ENCODE measurements at regions not wholly inside any gene's neighbourhood (a gene's known extent, or its start where the extent isn't known, plus 50 kb on each side); places are given as distances from the start of the nearest gene placed in this dataset.
"Not testable (repeated sequence)": the region's sequence is repeated elsewhere in the genome, so short reads cannot be mapped to it uniquely, and the experiment has no call there.

DNA sequence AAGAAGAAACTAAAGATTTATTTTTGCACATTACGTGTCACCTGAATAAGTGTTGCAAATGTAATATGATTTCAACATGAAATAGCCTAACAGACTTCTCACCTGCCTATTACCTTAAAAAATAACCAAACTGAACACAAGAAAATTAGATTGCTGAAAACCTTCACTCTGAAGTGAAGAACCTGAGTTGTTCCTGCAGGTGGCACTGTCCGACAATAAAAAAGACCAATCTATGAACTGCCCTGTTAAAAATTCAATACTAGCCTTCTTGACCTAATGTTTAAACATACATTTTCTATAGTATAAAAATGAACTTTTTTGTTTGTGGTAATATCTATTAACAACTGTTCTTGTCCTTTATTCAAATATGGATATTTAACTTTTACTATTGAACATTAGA is 69.2 kb upstream of the PNPLA4 start:
- in situ Hi-C loops (cut with MboI; ENCODE audit: low pct_ligation_motif_present in 1 of 4, low pct_unique_long_range_greater_than_20kb in 1 of 4, low sequenced_read_pairs in 3 of 4), result loop anchor here (10.0 to 25.0 kb wide), 2 partner anchors 738 to 741 kb away; partner anchors contain the start of gene ANOS1 (in 4 of the 4)
- TF ChIP-seq, protein P1, sequence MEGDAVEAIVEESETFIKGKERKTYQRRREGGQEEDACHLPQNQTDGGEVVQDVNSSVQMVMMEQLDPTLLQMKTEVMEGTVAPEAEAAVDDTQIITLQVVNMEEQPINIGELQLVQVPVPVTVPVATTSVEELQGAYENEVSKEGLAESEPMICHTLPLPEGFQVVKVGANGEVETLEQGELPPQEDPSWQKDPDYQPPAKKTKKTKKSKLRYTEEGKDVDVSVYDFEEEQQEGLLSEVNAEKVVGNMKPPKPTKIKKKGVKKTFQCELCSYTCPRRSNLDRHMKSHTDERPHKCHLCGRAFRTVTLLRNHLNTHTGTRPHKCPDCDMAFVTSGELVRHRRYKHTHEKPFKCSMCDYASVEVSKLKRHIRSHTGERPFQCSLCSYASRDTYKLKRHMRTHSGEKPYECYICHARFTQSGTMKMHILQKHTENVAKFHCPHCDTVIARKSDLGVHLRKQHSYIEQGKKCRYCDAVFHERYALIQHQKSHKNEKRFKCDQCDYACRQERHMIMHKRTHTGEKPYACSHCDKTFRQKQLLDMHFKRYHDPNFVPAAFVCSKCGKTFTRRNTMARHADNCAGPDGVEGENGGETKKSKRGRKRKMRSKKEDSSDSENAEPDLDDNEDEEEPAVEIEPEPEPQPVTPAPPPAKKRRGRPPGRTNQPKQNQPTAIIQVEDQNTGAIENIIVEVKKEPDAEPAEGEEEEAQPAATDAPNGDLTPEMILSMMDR (IDR thresholded peaks at IDR 0.05), result peak; percentile 41 to 61 (median 49)
- TF ChIP-seq EP300 (IDR thresholded peaks at IDR 0.05; ENCODE audit: low read depth) (no peak), POLR2AphosphoS5 (IDR thresholded peaks at IDR 0.05) (no peak)
- peak; percentile 21 for DNase-seq

DNA sequence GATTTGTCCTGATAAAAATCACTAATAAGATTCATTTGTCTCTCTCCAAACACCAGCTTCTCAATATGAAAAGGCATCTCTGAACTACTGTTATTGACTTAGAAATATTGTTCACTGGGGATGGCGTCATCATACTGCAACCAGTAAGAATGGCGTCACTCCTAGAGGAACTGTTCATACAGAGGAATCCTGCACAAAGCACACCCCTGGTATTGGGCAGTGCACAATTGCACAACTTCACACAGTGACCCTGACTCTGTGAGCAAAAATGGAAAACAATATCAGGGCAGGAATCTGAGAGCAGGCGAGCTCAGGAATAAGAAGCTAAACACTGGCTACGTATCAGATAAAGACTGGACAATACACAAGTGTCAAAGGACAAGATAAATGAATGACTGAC is 66.7 kb upstream of the PNPLA4 start:
- no peak overlapping the region for H3K27ac ChIP-seq
- in situ Hi-C loops (cut with MboI; ENCODE audit: low pct_ligation_motif_present in 1 of 4, low pct_unique_long_range_greater_than_20kb in 1 of 4, low sequenced_read_pairs in 3 of 4), result loop anchor here (10.0 to 25.0 kb wide), 2 partner anchors 741 to 743 kb away; partner anchors contain the start of gene ANOS1 (in 4 of the 4)
- DNase-seq, result no peak
- no peaks in the 10 kb centered on the region for H3K27me3 ChIP-seq
- H3K9me3 ChIP-seq, result no peaks in the 10 kb centered on the region
- H3K36me3 ChIP-seq, result no peaks in the 10 kb centered on the region
- H3K4me1 ChIP-seq, result no peaks in the 10 kb centered on the region
- TF ChIP-seq POLR2A (IDR thresholded peaks at IDR 0.05) (no peak), EP300 (IDR thresholded peaks at IDR 0.05; ENCODE audit: low read depth) (no peak), POLR2AphosphoS5 (IDR thresholded peaks at IDR 0.05) (no peak)
- TF ChIP-seq, protein P1 (IDR thresholded peaks at IDR 0.05), result no peak
- no peak overlapping the region for H3K4me3 ChIP-seq
- WGBS, 2 donors (ENCODE audit: low coverage in 1 of 2), result 90 to 100% methylated on average over 2 to 4 of the region's 4 CpGs
- intact Hi-C loops (cut with DNase I; ENCODE audit: low total_unique reads), result no loop called here

More for the DNA sequence above, 69.2 kb upstream of the PNPLA4 start:
- H3K36me3 ChIP-seq, result no peaks in the 10 kb centered on the region
- no peak overlapping the region for H3K4me3 ChIP-seq
- H3K9me3 ChIP-seq, result no peaks in the 10 kb centered on the region
- 11 to 17% methylated on average over 2 of the region's 2 CpGs for WGBS, 2 donors (ENCODE audit: low coverage in 1 of 2)
- intact Hi-C loops (cut with DNase I; ENCODE audit: low total_unique reads), result loop anchor here (5.0 kb wide), 1 partner anchor 741 kb away; no protein-coding TSS in a partner anchor
- no peaks in the 10 kb centered on the region for H3K4me1 ChIP-seq
- H3K27ac ChIP-seq, result no peak overlapping the region
- H3K27me3 ChIP-seq, result no peaks in the 10 kb centered on the region

DNA sequence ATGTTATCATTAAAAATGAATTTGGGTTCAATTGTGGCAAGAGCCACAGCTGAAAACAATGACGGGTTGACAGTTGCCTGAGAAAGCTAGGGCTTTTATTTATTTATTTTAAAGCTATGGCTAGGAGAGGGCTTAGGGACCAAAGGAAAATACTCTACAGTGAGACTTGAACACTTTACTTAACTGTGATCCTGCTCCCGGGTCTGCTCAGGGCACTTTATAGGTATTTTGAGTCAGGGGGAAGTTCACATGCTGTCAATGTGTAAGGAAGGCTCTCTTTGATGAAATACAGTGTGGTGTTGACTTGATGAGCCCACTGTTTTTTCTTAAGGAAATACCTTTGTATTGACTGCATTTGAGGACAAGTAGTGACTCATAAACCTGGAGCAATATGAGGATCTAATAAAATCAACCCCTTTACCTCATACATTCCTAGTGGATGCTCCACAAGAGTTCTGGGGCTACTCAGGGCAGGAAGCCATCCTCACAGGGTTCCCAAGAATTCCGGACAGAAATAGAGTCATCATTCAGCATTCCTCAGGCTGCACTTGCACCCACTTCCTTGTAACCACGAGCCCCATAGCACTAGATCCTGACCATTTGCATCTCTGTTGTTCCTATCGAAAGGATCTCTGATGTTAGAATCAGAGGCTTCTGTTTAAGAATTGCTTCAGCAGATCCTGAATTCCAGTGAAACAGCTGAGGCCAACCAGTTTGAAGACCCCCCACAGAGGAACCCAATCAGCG is 61.0 kb upstream of the PNPLA4 start:
- in situ Hi-C loops (cut with MboI; ENCODE audit: low pct_ligation_motif_present in 1 of 4, low pct_unique_long_range_greater_than_20kb in 1 of 4, low sequenced_read_pairs in 3 of 4), result loop anchor here in 3 of 4 donors (25.0 kb wide), 1 partner anchor 749 kb away; the partner anchor contains the start of gene ANOS1 (in 3 of the 3)
- H3K27me3 ChIP-seq; H3K9me3 ChIP-seq; H3K36me3 ChIP-seq; intact Hi-C loops (cut with DNase I; ENCODE audit: low total_unique reads); H3K4me3 ChIP-seq; DNase-seq; H3K27ac ChIP-seq; H3K4me1 ChIP-seq: not testable (repeated sequence)
- 57 to 81% methylated on average over 1 to 6 of the region's 6 CpGs for WGBS, 2 donors (ENCODE audit: low coverage in 1 of 2)

DNA sequence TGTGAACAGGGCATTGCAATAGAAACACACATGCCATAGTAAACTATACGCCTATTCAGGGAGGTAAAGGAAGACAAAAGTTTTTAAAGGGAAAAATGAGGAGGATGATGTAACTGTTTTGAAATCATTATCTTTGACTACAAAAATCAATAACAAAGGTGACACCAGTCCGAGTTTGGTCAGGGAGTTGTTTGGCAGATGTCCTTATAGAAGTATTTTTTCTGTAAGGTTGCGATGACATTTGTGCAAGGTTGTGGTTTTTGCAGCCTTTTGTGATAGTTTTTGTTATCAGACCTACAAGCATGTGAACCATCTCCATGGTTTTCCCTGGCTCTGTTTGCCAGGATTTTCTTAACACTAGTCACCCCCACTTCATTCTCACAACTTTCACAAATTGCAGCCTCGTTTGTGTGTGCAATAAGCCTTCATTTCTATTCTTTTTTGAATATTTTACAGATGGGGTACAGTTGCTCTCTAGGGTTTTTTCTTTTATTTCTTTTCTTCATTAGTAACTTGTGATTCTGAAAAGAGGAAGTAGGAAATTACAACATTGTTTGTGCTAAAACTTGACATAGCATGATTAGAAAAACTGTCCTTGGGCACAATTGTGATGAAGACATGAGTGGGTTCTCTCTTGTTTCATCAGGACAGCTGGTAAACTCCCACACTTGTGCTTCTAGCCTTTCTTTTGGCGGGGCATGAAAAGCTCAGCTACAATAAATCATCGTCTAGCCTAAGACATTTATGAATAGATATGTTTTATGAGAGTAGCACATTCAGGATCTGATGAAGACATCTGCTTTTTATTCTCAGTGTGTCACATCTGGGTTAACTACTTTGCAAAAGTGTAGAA is 60.2 kb upstream of the PNPLA4 start:
- no peaks in the 10 kb centered on the region for H3K36me3 ChIP-seq
- no peaks in the 10 kb centered on the region for H3K9me3 ChIP-seq
- 57 to 79% methylated on average over 2 to 6 of the region's 6 CpGs for WGBS, 2 donors (ENCODE audit: low coverage in 1 of 2)
- no peak overlapping the region for H3K27ac ChIP-seq
- TF ChIP-seq EP300 (IDR thresholded peaks at IDR 0.05; ENCODE audit: low read depth), result no peak
- no peak for TF ChIP-seq POLR2AphosphoS5 (IDR thresholded peaks at IDR 0.05)
- no peak for TF ChIP-seq POLR2A (IDR thresholded peaks at IDR 0.05)
- TF ChIP-seq, protein P1 (IDR thresholded peaks at IDR 0.05), result no peak
- H3K4me1 ChIP-seq, result no peaks in the 10 kb centered on the region
- H3K27me3 ChIP-seq, result no peaks in the 10 kb centered on the region
- no peak overlapping the region for H3K4me3 ChIP-seq
- in situ Hi-C loops (cut with MboI; ENCODE audit: low pct_ligation_motif_present in 1 of 4, low pct_unique_long_range_greater_than_20kb in 1 of 4, low sequenced_read_pairs in 3 of 4), result loop anchor here in 3 of 4 donors (25.0 kb wide), 1 partner anchor 750 kb away; the partner anchor contains the start of gene ANOS1 (in 3 of the 3)
- DNase-seq, result no peak
- intact Hi-C loops (cut with DNase I; ENCODE audit: low total_unique reads), result no loop called here

DNA sequence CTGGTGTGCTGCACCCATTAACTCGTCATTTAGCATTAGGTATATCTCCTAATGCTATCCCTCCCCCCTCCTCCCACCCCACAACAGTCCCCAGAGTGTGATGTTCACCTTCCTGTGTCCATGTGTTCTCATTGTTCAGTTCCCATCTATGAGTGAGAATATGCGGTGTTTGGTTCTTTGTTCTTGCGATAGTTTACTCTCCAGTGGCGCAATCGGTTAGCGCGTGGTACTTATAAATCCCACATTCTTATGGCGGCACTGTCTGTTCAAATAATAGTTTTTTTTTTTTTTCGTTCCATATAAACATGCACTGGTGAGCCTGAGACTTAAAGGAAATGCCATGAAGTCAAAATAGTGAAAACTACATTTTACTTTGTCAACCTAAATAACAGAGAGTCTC is 59.5 kb upstream of the PNPLA4 start:
- WGBS, 2 donors (ENCODE audit: low coverage in 1 of 2), result 90 to 93% methylated on average over 7 to 9 of the region's 9 CpGs
- intact Hi-C loops (cut with DNase I; ENCODE audit: low total_unique reads); H3K27ac ChIP-seq; H3K27me3 ChIP-seq; DNase-seq; H3K4me3 ChIP-seq; H3K9me3 ChIP-seq; H3K4me1 ChIP-seq; H3K36me3 ChIP-seq: not testable (repeated sequence)
- in situ Hi-C loops (cut with MboI; ENCODE audit: low pct_ligation_motif_present in 1 of 4, low pct_unique_long_range_greater_than_20kb in 1 of 4, low sequenced_read_pairs in 3 of 4), result loop anchor here in 3 of 4 donors (25.0 kb wide), 1 partner anchor 751 kb away; the partner anchor contains the start of gene ANOS1 (in 3 of the 3)

All from transverse colon (tissue), 4 donors.